H1 (cell line): ENCODE measurements at regions not wholly inside any gene's neighbourhood (a gene's known extent, or its start where the extent isn't known, plus 50 kb on each side); places are given as distances from the start of the nearest gene placed in this dataset.

Experiments
- CTCF ChIA-PET: fragments of 300-600 bp; sonication (Branson Sonifier 250); formaldehyde crosslinking; loops from one replicate; lab custom pipeline; 2021; ENCODE audit not compliant: partially characterized antibody; lab: Charles Lee
- POLR2A ChIA-PET: fragments of 300-600 bp; sonication (Branson Sonifier 250); formaldehyde crosslinking; loops from one replicate; lab custom pipeline; 2021; ENCODE audit warnings: inconsistent platforms; ENCODE audit not compliant: partially characterized antibody; lab: Charles Lee
- DNase-seq, 2 experiments: peaks; one replicate each; pipeline versions ENCODE4 v3.0.0 to v3.0.0-alpha.2; 2010 to 2022; ENCODE audit warnings: low spot score in 2 of 2, low read depth in 1 of 2, mixed read lengths in 1 of 2
- FAIRE-seq: peaks from 2 replicates; lab custom pipeline; 2011; peaks lifted over from hg19 to GRCh38; lab: Jason Lieb, UNC
- H2AFZ ChIP-seq: 2 replicates; pipeline ENCODE4 v1.8.1; 2012; ENCODE audit warnings: low read length, inconsistent platforms
- H2AK5ac ChIP-seq: 2 replicates; pipeline ENCODE4 v1.6.1; 2013; ENCODE audit warnings: low read depth, low read length
- H2BK120ac ChIP-seq: replicated peaks from 2 replicates; pipeline ENCODE3; 2013; ENCODE audit warnings: low read depth, low read length, inconsistent platforms
- H2BK12ac ChIP-seq: 2 replicates; pipeline ENCODE4 v1.6.1; 2013; ENCODE audit warnings: low read depth, low read length
- H2BK15ac ChIP-seq: 2 replicates; pipeline ENCODE4 v1.6.1; 2013; ENCODE audit warnings: low read length
- H2BK20ac ChIP-seq: 2 replicates; pipeline ENCODE4 v1.6.1; 2013; ENCODE audit warnings: low read length
- H2BK5ac ChIP-seq: 2 replicates; pipeline ENCODE4 v1.6.1; 2013; ENCODE audit warnings: low read depth, low read length
- H3K14ac ChIP-seq: 2 replicates; pipeline ENCODE4 v1.6.1; 2013; ENCODE audit warnings: inconsistent platforms; ENCODE audit not compliant: insufficient read length
- H3K18ac ChIP-seq: 2 replicates; pipeline ENCODE4 v1.6.1; 2013; ENCODE audit warnings: low read length; ENCODE audit errors: extremely low read depth
- H3K23ac ChIP-seq: 2 replicates; pipeline ENCODE4 v1.6.1; 2013; ENCODE audit warnings: inconsistent platforms; ENCODE audit not compliant: insufficient read length
- H3K23me2 ChIP-seq: 2 replicates; pipeline ENCODE4 v1.6.1; 2013; ENCODE audit warnings: low read depth, low read length
- H3K27ac ChIP-seq: 2 replicates; pipeline ENCODE4 v1.6.1; 2011; ENCODE audit warnings: low read depth, low read length, inconsistent platforms
- H3K27me3 ChIP-seq, 4 experiments: replicated peaks in 1 of 4; 1 replicate in 1 of 4; 2 replicates in 3 of 4; pipeline versions ENCODE4 v1.6.1 to v1.8.1; 2011 to 2013; ENCODE audit warnings: low read length in 3 of 4, mild to moderate bottlenecking in 3 of 4, inconsistent platforms in 2 of 4, mixed read lengths in 2 of 4, moderate library complexity in 1 of 4; ENCODE audit not compliant: control insufficient read depth in 3 of 4, insufficient read depth in 3 of 4; ENCODE audit errors: extremely low read depth in 1 of 4
- H3K36me3 ChIP-seq, 4 experiments: 2 replicates each; pipeline versions ENCODE4 v1.6.1 to v1.8.1; 2011 to 2013; ENCODE audit warnings: mild to moderate bottlenecking in 4 of 4, low read length in 3 of 4, moderate library complexity in 2 of 4, control low read depth in 1 of 4, inconsistent platforms in 1 of 4; ENCODE audit not compliant: insufficient read depth in 4 of 4, control insufficient read depth in 2 of 4
- H3K4ac ChIP-seq: replicated peaks from 2 replicates; pipeline ENCODE3; 2013; ENCODE audit warnings: low read length, low read depth, mixed read lengths, inconsistent platforms; ENCODE audit not compliant: insufficient read length
- H3K4me1 ChIP-seq, 4 experiments: replicated peaks in 1 of 4; 1 replicate in 1 of 4; 2 replicates in 3 of 4; pipeline versions ENCODE4 v1.6.1 to v1.8.1; 2011 to 2013; ENCODE audit warnings: low read length in 3 of 4, inconsistent platforms in 2 of 4, mixed read lengths in 1 of 4; ENCODE audit not compliant: insufficient read depth in 4 of 4, control insufficient read depth in 3 of 4
- H3K4me2 ChIP-seq, 2 experiments: 2 replicates each; pipeline versions ENCODE4 v1.6.1 to v1.8.1; 2011 to 2013; ENCODE audit warnings: low read depth in 2 of 2, low read length in 2 of 2, control low read depth in 1 of 2, inconsistent platforms in 1 of 2, mild to moderate bottlenecking in 1 of 2; ENCODE audit not compliant: insufficient read depth in 1 of 2
- H3K4me3 ChIP-seq, 4 experiments: fragments of 200-600, 300-600 bp in 1 of 4; sonication (generic), shearing (Covaris generic), sonication (Bioruptor Twin) in 1 of 4; 2 replicates each; pipeline versions ENCODE4 v1.5.1 to v1.8.1; 2011 to 2016; ENCODE audit warnings: low read length in 4 of 4, low read depth in 3 of 4, control low read depth in 2 of 4, inconsistent platforms in 2 of 4, mild to moderate bottlenecking in 2 of 4, mixed read lengths in 1 of 4, moderate library complexity in 1 of 4; ENCODE audit not compliant: insufficient read depth in 2 of 4; ENCODE audit errors: extremely low read depth in 1 of 4
- H3K56ac ChIP-seq: replicated peaks from 2 replicates; pipeline ENCODE3; 2013; ENCODE audit warnings: low read depth, mild to moderate bottlenecking, mixed read lengths, low read length, inconsistent platforms; ENCODE audit not compliant: insufficient read length
- H3K79me1 ChIP-seq: 2 replicates; pipeline ENCODE4 v1.6.1; 2013; ENCODE audit warnings: low read depth, low read length, control low read depth
- H3K79me2 ChIP-seq, 2 experiments: 2 replicates each; pipeline versions ENCODE4 v1.6.1 to v1.8.1; 2012 to 2013; ENCODE audit warnings: low read length in 2 of 2, mild to moderate bottlenecking in 2 of 2, inconsistent platforms in 1 of 2; ENCODE audit not compliant: insufficient read depth in 2 of 2, control insufficient read depth in 1 of 2
- H3K9ac ChIP-seq, 4 experiments: replicated peaks in 1 of 4; 1 replicate in 1 of 4; 2 replicates in 3 of 4; pipeline versions ENCODE4 v1.6.1 to v1.8.1; 2011 to 2013; ENCODE audit warnings: low read depth in 3 of 4, low read length in 3 of 4, control low read depth in 2 of 4, mild to moderate bottlenecking in 2 of 4, moderate library complexity in 2 of 4, inconsistent platforms in 1 of 4; ENCODE audit errors: extremely low read depth in 1 of 4
- H3K9me3 ChIP-seq, 2 experiments: 2 replicates each; pipeline versions ENCODE4 v1.6.1 to v1.8.1; 2012 to 2013; ENCODE audit warnings: mild to moderate bottlenecking in 2 of 2, moderate library complexity in 2 of 2, control low read depth in 1 of 2, inconsistent platforms in 1 of 2, low read depth in 1 of 2, low read length in 1 of 2, mixed read lengths in 1 of 2; ENCODE audit not compliant: insufficient read depth in 2 of 2
- H4K20me1 ChIP-seq, 2 experiments: replicated peaks in 1 of 2; 2 replicates each; pipeline versions ENCODE3 to v1.8.1; 2011 to 2013; ENCODE audit warnings: inconsistent platforms in 2 of 2, low read length in 2 of 2, mild to moderate bottlenecking in 1 of 2; ENCODE audit not compliant: insufficient read depth in 2 of 2, control insufficient read depth in 1 of 2
- H4K5ac ChIP-seq: 2 replicates; pipeline ENCODE4 v1.6.1; 2013; ENCODE audit warnings: low read length, low read depth, mixed read lengths, inconsistent platforms; ENCODE audit not compliant: insufficient read length
- H4K8ac ChIP-seq: 2 replicates; pipeline ENCODE4 v1.8.0; 2013; ENCODE audit warnings: mild to moderate bottlenecking, moderate library complexity, low read length, inconsistent platforms; ENCODE audit not compliant: insufficient read depth; ENCODE audit errors: extremely low read depth
- H4K91ac ChIP-seq: replicated peaks from 2 replicates; pipeline ENCODE3; 2013; ENCODE audit warnings: low read length, mixed read lengths, inconsistent platforms; ENCODE audit not compliant: insufficient read length
- CBX5 ChIP-seq: fragments of 300-800, 300-1000 bp; sonication (generic); IDR thresholded peaks from 2 replicates; pipeline ENCODE4 v1.7.1; 2016; ENCODE audit warnings: antibody characterized with exemption, low read length, low read depth
- CREB1 ChIP-seq: IDR thresholded peaks from 2 replicates; pipeline ENCODE4 v1.6.1; 2012; ENCODE audit warnings: inconsistent platforms
- E2F6 ChIP-seq: IDR thresholded peaks from 2 replicates; pipeline ENCODE4 v1.6.1; 2012; ENCODE audit warnings: inconsistent platforms
- KDM4A ChIP-seq: IDR thresholded peaks from one replicate; pipeline ENCODE4 v1.7.1; 2012; ENCODE audit warnings: low read depth, mild to moderate bottlenecking, moderate library complexity, low read length, inconsistent platforms; ENCODE audit not compliant: severe bottlenecking
- PHF8 ChIP-seq: fragments of 200-600 bp; sonication (generic); conservative IDR thresholded peaks from 2 replicates; pipeline ENCODE4 v1.7.1; 2012; ENCODE audit warnings: low read depth, mild to moderate bottlenecking, inconsistent platforms, low read length, moderate library complexity
- SAP30 ChIP-seq: fragments of 300-600 bp; sonication (generic); IDR thresholded peaks from 2 replicates; pipeline ENCODE4 v1.7.1; 2012; ENCODE audit warnings: low read length, moderate library complexity, mild to moderate bottlenecking, inconsistent platforms; ENCODE audit not compliant: insufficient read depth, insufficient replicate concordance
- SP4 ChIP-seq: IDR thresholded peaks from 2 replicates; pipeline ENCODE4 v1.6.1; 2012; ENCODE audit warnings: low read length, inconsistent platforms
- WGBS, 2 experiments: shearing (Covaris generic) in 1 of 2; methylation state at CpG; one replicate each; pipeline versions ENCODE4 v1.1.6 to v1.1.7; 2013 to 2015; ENCODE audit warnings: low lambda C conversion rate in 2 of 2, mixed read lengths in 2 of 2, inconsistent platforms in 1 of 2, low coverage in 1 of 2, missing lambda C conversion rate in 1 of 2; ENCODE audit not compliant: insufficient replicate concordance in 2 of 2, insufficient coverage in 1 of 2, insufficient read length in 1 of 2; ENCODE audit errors: extremely low coverage in 1 of 2, missing lambda C conversion rate in 1 of 2; 5-methylcytosine and 5-hydroxymethylcytosine counted together

GRCh38 chr2:156841321-156841720 is 405.1 kb downstream of the GPD2 start:
- H3K4me1 ChIP-seq = peaks cover 0 to 5% (median 2%) of the 10 kb centered on the region in 4 experiments; a peak in 2 of 7 replicates
- H3K56ac ChIP-seq = no peak overlapping the region
- H2BK5ac ChIP-seq = no peak overlapping the region
- 93% methylated on average over 3 of the region's 3 CpGs; no CpG with 5 or more reads in 1 of the 2 experiments for WGBS, 2 experiments
- H3K23me2 ChIP-seq = no peaks in the 10 kb centered on the region
- no peaks in the 10 kb centered on the region for H3K9me3 ChIP-seq
- no peak overlapping the region for H3K4me2 ChIP-seq
- no peak overlapping the region for H3K9ac ChIP-seq
- no peak overlapping the region for H3K14ac ChIP-seq
- no peak overlapping the region for H2BK120ac ChIP-seq
- H3K4ac ChIP-seq = no peak overlapping the region
- no peak overlapping the region for H3K4me3 ChIP-seq
- no peaks in the 10 kb centered on the region for H4K20me1 ChIP-seq
- no peak overlapping the region for H3K18ac ChIP-seq
- H2BK15ac ChIP-seq = no peak overlapping the region
- ChIA-PET POLR2A (no interaction called here), CTCF (interaction anchor here (0.6 kb wide), 1 partner anchor 409 kb away, joined by 5 read pairs; no protein-coding TSS in a partner anchor)
- H4K5ac ChIP-seq = no peak overlapping the region
- no peaks in the 10 kb centered on the region for H3K79me2 ChIP-seq
- H3K36me3 ChIP-seq = no peaks in the 10 kb centered on the region
- H2AFZ ChIP-seq = no peak overlapping the region
- H3K23ac ChIP-seq = no peak overlapping the region
- H4K8ac ChIP-seq = no peak overlapping the region
- H3K79me1 ChIP-seq = no peaks in the 10 kb centered on the region
- H4K91ac ChIP-seq = no peak overlapping the region
- DNase-seq (no peak), FAIRE-seq (no peak)
- no peak overlapping the region for H2BK20ac ChIP-seq
- H2BK12ac ChIP-seq = no peak overlapping the region
- no peak overlapping the region for H2AK5ac ChIP-seq
- no peak overlapping the region for H3K27ac ChIP-seq
- H3K27me3 ChIP-seq = no peaks in the 10 kb centered on the region
- TF ChIP-seq SP4 (no peak), SAP30 (no peak), PHF8 (no peak), E2F6 (no peak), CREB1 (no peak), CBX5 (no peak), KDM4A (no peak)
